HG02970 (cell line): ENCODE measurements at regions not wholly inside any gene's neighbourhood (a gene's known extent, or its start where the extent isn't known, plus 50 kb on each side); places are given as distances from the start of the nearest gene placed in this dataset.
"Not testable (repeated sequence)": the region's sequence is repeated elsewhere in the genome, so short reads cannot be mapped to it uniquely, and the experiment has no call there.

Experiments
- ATAC-seq: cut with Tn5 transposase; IDR thresholded peaks from one replicate; pipeline ENCODE4 v1.9.1; 2021; ENCODE audit warnings: mild to moderate bottlenecking, moderate library complexity, moderate number of reproducible peaks; ENCODE audit not compliant: unreplicated experiment, low FRiP score

DNA sequence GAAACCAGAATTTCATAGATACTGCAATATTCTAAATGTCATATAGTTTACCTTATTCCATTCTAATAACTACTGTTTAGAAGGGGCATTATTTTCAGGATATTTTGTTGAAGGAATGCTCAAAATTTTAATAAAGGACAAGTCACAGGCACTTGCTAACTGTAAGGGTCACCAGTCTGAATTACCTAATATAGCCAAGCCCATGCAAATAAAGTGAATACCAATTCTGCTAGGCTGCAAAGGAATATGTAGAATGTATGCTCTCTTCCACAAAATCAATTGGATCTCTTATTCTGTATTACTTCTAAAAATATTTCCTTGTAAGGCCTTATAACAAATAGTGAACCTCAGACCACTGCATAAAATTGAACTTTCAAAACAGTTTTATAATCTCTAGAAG, 52.3 kb upstream of the FAT4 start:
- ATAC-seq: no peak

DNA sequence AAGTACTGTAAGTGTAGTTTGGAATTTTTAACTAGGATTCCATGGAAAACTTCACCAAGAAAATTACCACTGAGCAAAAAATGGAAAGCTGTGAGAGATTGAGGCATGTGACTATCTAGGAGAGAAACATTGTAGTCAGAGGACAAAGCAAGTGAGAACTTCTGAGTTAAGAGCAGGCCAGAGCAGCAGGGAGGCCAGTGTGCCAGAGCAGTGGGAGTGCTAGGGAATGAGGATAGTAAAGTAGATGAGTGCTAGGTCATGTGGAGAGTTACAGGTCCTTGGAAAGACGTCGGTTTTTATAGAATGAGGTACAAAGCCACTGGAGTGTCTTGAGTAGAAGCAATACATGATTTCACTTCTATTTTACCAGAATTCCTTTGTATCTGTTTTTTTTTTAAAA, 52.7 kb upstream of the FAT4 start:
- no peak for ATAC-seq

- no peak for ATAC-seq
These were observed 60.6 kb upstream of the FAT4 start for GRCh38 chr4:125254106-125254505.

GRCh38 chr4:125244848-125245450, 69.8 kb upstream of the FAT4 start:
- ATAC-seq: no peak

DNA sequence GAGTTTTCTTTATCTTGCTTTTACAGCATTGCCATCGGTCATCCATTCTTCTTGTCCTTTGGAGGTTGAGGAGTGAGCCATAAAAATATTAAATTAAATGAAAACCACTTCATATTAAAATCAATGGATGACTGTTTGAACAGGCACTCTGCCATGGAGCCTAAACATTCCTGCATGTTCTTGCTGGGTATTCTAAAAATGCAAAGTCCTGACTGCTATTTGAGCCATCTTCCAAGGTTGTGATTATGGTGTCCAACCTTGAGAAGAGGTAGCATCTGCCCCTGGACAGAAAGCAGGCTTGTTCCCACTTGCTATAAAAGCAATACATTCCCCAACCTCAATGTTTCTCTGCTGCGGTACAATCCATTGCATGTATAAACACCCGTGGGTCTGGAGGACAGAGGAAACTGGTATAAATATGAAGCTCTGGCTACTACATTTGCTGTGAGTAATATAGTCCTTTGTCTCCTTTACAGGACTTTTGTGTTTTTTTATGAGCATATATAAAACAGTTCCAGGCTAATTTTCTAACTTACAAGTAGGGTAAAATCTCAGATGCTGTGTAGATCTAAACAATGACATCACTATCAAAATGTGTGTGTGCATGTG, 70.9 kb upstream of the FAT4 start:
- ATAC-seq: no peak

- ATAC-seq: no peak
These were observed 78.8 kb upstream of the FAT4 start for GRCh38 chr4:125235971-125236370.

DNA sequence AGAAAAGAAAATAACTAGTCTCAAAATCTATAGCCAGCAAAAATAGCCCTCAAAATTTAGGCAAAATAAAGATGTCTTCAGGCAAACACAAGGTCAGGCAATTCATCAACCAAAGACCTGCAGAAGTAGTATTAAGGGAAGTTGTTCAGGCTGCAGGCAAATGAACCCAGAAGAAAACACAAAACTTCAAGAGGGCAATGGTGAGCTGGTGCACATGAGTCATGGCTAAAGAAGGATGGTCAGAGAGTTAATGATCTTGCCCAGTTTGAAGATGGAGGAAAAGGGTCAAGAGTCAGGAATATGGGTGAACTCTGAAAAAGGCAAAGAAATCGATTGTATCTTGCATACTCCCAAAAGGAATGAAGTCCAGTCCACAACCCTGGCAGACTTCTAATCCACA, 83.1 kb upstream of the FAT4 start:
- no peak for ATAC-seq

DNA sequence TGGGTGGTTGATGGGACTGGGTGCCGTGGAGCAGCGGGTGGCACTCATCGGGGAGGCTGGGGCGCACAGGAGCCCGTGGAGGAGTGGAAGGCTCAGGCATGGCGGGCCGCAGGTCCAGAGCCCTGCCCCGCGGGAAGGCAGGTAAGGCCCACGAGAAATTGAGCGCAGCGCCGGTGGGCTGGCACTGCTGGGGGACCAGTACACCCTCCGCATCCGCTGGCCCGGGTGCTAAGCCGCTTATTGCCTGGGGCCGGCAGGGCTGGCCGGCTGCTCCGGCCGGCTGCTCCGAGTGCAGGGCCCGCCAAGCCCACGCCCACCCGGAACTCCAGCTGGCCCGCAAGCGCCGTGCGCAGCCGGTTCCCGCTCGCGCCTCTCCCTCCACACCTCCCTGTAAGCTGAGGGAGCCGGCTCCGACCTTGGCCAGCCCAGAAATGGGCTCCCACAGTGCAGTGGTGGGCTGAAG, 85.1 kb upstream of the FAT4 start:
- no peak for ATAC-seq

DNA sequence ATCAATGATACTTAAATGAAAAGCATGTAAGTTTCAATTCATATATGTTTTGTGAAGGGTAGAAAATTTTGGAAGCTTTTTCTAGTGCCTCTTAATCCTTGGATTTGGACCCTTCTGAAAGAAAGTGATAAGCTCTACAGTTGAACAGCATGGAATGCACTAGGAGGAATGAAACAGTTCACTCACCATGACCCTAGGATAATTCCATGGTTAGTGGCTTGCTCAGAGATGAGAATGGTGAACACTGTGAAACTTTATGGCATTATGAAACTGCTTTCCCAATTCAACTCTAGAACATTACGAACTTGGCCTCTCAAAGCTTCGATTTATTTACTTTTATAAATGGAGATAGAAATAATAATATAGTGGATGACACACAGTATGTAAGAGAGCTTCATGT, 88.9 kb upstream of the FAT4 start:
- no peak for ATAC-seq

DNA sequence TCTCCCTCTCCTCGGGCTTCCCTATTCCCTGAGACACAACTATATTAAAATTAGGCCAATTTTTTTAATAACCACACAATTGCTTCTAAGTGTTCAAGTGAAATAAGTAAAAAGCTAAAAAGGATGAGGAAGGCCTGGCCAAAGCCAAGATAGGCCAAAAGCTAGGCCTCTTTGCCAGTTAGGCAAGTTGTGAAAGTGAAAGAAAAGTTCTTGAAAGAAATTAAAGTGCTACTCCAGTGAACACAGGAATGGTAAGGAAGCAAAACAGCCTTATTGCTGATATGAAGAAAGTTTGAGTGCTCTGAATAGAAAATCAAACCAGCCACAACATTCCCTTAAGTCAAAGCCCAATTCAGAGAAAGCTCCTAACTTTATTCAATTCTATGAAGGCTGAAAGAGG, 114.2 kb upstream of the FAT4 start:
- ATAC-seq: no peak

GRCh38 chr4:125198916-125199315, 115.8 kb upstream of the FAT4 start:
- ATAC-seq: no peak

DNA sequence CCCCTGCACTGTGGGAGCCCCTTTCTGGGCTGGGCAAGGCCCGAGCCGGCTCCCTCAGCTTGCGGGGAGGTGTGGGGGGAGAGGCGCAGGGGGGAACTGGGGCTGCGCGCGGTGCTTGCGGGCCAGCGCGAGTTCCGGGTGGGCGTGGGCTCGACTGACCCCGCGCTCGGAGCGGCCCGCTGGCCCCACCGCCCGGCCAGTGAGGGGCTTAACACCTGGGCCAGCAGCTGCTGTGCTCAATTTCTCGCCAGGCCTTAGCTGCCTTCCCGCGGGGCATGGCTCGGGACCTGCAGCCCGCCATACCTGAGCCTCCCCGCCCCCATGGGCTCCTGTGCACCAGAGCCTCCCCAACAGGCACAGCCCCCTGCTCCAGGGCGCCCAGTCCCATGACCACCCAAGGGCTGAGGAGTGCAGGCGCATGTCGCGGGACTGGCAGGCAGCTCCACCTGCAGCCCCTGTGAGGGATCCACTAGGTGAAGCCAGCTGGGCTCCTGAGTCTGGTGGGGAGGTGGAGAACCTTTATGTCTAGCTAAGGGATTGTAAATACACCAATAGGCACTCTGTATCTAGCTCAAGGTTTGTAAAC, 122.8 kb upstream of the FAT4 start:
- ATAC-seq: not testable (repeated sequence)

GRCh38 chr4:125191232-125191631, 123.5 kb upstream of the FAT4 start:
- ATAC-seq: no peak

DNA sequence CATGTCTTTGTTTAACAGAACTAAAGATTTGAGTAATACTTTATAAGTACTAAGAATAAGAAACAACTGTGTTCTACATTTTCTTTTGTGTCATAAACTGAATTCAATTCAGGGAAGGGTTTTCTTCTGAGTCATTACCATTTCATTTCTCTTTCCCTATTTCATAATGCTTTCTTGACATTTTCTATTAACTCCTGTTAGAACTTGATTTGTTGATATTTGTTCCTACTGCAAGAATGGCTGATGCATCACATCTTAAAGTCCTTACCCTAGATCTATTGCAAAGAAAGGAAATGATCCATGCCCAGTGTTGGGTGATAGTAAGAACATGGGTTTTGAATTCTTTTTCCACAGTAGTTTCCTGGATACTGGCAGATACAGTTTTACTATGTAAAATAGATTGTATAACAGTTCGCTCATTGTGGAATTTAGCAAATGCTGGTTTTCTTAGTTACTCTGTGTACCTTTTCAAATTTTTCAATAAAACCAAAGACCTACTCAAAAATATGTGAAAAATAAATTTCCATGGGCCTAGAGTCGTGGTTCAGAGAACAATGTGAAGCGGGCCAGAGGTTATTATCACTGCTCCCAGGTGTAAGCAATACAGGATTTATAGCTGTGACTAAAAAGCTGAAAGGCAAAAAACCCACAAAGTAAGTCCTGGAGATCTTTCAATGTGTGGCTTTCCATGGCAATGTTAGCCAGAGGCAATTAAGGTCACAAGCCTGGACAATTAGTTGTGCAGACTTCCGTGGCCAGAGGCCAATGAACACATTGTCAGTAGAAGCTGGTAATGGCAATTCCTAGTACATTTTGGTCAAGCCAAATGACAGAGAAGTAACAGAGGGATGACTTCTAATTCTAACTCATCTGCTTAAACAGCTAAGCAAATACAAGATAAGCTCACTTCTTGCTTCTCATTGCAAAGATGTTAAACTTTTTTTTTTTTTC, 127.3 kb upstream of the FAT4 start:
- no peak for ATAC-seq

DNA sequence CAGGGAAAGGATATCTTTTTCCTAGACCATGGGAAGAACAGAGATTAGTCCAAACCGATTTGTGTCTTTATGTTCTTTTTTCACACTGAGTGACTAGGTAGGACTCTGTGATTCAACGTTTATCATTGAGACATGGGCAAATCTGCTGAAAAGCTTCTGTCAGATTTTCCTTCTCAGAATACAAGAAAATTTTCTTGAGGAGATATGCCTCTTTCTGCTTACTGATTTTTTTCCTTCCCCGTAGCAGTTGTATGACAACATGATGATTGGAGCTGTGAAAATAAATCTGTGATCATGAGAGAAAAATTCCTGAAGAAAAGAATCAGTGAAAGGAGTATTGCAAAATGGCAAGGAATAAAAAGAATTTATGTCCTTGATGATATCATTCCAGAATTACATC, 130.6 kb upstream of the FAT4 start:
- no peak for ATAC-seq

DNA sequence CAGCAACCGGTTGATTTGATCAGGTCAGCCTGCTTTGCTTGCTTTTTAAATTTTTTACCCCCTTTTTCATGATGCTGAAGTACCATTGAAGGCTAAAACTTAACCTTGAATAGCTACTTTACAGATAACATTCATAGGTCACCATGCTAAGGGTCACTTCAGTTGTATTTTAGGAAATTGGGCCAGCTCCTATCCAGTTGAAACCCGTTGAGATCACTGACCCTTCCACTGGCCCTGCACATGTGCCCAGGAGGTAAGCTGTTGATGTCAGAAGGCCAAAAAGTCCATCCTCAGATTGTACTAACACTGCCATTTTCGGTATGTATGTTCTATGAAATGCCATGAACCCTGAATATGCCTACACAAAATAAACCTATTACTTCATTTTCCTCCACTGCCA, 133.0 kb upstream of the FAT4 start:
- no peak for ATAC-seq

DNA sequence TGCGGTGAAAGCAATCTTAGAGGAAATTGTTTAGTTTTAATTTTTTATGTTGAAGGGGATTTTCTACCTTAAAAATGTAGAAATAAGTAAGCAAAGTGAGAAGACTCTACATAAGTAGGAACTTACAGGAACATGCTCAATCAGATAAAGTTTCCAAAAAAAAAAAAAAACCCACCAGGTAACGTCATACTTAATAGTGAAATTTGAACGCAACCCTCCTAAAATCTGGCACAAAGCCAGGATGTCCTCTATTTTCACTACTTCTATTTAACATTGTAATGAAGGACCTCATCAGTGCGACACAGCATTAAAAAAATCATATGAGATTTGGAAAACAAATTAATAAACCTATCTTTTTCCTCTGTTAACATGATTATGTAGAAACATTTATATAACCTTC, 135.0 kb upstream of the FAT4 start:
- no peak for ATAC-seq

- ATAC-seq: no peak
These were observed 145.6 kb upstream of the FAT4 start for GRCh38 chr4:125169192-125169591.

DNA sequence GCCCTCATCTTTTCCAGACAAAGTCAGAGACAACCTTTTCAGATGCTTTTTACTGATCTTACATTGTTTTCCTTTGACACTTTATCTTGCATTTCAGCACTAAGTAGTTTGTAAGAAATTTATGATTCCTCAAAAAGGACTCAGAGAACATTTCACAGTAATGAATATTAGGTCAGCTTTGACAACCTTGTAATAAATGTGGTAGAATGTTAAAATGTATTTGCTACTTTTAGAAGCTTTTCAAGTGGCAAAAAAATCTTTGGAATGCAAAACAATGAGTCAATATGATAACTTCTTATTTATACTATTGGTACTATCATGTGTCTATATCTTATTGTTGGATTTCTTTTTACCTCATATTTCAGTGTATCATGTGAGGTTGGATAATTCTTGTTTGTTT, 146.2 kb upstream of the FAT4 start:
- no peak for ATAC-seq

DNA sequence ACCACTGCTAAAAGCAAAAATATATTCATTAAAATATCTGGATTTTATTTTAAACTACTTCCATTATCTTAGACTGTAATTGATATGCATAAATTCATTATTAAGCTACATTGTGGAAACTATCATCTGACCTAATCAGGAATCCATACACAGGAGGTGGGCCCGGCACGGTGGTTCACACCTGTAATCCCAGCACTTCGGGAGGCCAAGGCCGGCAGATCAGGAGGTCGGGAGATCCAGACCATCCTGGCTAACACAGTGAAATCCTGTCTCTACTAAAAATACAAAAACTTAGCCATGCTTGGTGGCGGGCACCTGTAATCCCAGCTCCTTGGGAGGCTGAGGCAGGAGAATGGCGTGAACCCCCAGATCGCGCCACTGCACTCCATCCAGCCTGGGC, 148.7 kb upstream of the FAT4 start:
- not testable (repeated sequence) for ATAC-seq

DNA sequence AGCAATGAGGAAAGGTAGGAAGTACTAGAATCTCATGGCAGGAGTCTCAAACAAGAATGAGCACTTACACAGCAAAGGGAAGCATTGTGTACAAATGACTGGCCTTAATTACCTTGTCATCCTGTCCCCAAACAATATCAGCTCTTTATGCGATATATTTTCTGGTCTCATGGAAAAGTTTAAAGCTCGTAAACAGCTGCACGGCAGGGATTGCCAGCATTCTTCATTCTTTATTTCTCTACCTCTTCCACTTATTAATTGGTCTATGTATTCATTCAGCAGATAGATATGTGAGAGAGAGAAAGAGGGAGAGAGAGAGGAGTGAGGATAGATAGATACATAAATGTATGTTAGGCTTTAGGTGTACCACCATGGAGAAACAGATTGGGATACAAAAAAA, 155.8 kb upstream of the FAT4 start:
- ATAC-seq: no peak
